ENCODE measurements at regions not wholly inside any gene's neighbourhood (a gene's known extent, or its start where the extent isn't known, plus 50 kb on each side); places are given as distances from the start of the nearest gene placed in this dataset.

DNA sequence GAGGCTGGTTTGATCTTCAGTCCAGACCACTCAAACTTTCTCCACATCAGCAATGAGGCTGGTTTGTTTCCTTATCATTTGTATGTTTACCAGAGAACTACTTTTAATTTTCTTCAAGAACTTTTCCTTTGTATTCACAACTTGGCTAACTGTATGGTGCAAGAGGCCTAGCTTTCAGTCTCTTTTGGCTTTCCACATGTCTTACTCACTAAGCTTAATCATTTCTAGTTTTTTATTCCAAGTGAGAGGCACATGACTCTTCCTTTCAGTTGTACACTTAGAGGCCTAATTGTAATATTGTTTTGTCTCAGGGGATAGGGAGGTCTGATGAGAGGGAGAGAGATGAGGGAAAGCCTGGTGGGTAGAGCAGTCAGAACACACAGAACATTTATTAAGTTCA, 554.0 kb upstream of the ARRDC3 start:
- intact Hi-C loops (cut with micrococcal nuclease; ENCODE audit: unreplicated experiment): no loop called here
- no TSS peak for BruUV-seq (replicated peaks)

DNA sequence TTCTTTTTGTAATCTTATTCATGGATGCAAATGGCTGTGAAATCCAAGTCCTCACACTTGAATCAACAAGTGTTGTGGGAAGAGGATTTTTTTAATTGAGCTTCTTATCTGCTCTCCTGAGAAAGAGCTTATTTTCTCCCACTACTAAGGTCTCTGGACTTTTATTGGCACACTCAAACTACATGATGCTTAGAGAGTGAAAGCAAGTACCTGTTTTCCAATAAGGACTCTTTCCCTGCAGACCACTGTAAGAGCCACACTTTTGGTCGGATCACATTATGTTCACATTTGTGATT, 546.4 kb upstream of the ARRDC3 start:
- H4K20me1 ChIP-seq (ENCODE audit: insufficient read depth, low read length): no peaks in the 10 kb centered on the region
- TF ChIP-seq, protein P1, sequence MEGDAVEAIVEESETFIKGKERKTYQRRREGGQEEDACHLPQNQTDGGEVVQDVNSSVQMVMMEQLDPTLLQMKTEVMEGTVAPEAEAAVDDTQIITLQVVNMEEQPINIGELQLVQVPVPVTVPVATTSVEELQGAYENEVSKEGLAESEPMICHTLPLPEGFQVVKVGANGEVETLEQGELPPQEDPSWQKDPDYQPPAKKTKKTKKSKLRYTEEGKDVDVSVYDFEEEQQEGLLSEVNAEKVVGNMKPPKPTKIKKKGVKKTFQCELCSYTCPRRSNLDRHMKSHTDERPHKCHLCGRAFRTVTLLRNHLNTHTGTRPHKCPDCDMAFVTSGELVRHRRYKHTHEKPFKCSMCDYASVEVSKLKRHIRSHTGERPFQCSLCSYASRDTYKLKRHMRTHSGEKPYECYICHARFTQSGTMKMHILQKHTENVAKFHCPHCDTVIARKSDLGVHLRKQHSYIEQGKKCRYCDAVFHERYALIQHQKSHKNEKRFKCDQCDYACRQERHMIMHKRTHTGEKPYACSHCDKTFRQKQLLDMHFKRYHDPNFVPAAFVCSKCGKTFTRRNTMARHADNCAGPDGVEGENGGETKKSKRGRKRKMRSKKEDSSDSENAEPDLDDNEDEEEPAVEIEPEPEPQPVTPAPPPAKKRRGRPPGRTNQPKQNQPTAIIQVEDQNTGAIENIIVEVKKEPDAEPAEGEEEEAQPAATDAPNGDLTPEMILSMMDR (conservative IDR thresholded peaks at IDR 0.05; ENCODE audit: low read length): no peak
- TF ChIP-seq EZH2phosphoT487 (IDR thresholded peaks at IDR 0.05; ENCODE audit: borderline replicate concordance, low read depth, low read length): no peak
- H3K4me3 ChIP-seq (ENCODE audit: low read depth, low read length, poor library complexity, severe bottlenecking): no peak overlapping the region
- no peak overlapping the region for H3K4me2 ChIP-seq (ENCODE audit: low read length)
- no peaks in the 10 kb centered on the region for H3K9me3 ChIP-seq (ENCODE audit: low read length)
- no TSS peak for BruUV-seq (replicated peaks)
- H3K27ac ChIP-seq (ENCODE audit: low read depth, low read length, poor library complexity, severe bottlenecking): no peak overlapping the region
- POLR2A ChIA-PET: no interaction called here
- intact Hi-C loops (cut with micrococcal nuclease; ENCODE audit: unreplicated experiment): no loop called here
- no peaks in the 10 kb centered on the region for H3K9me2 ChIP-seq (ENCODE audit: insufficient read depth, low read length)
- CTCF ChIA-PET (ENCODE audit: unreplicated experiment): no interaction called here
- DNase-seq (ENCODE audit: low spot score): no peak
- no peak overlapping the region for H2AFZ ChIP-seq (ENCODE audit: low read length)
- H3K79me2 ChIP-seq (ENCODE audit: insufficient read depth, low read depth, low read length): no peaks in the 10 kb centered on the region
- no peaks in the 10 kb centered on the region for H3K4me1 ChIP-seq (ENCODE audit: insufficient read depth, low read length, poor library complexity, severe bottlenecking)
- H3K36me3 ChIP-seq (ENCODE audit: insufficient read depth, low read length): no peaks in the 10 kb centered on the region

More for the DNA sequence above, 554.0 kb upstream of the ARRDC3 start:
- no peaks in the 10 kb centered on the region for H3K9me2 ChIP-seq (ENCODE audit: insufficient read depth, low read length)
- CTCF ChIA-PET (ENCODE audit: unreplicated experiment): no interaction called here
- H3K36me3 ChIP-seq (ENCODE audit: insufficient read depth, low read length): no peaks in the 10 kb centered on the region
- no peaks in the 10 kb centered on the region for H4K20me1 ChIP-seq (ENCODE audit: insufficient read depth, low read length)
- no peaks in the 10 kb centered on the region for H3K9me3 ChIP-seq (ENCODE audit: low read length)
- no peak for DNase-seq (ENCODE audit: low spot score)
- no peak overlapping the region for H2AFZ ChIP-seq (ENCODE audit: low read length)
- no peak overlapping the region for H3K4me2 ChIP-seq (ENCODE audit: low read length)
- H3K4me1 ChIP-seq (ENCODE audit: insufficient read depth, low read length, poor library complexity, severe bottlenecking): no peaks in the 10 kb centered on the region
- POLR2A ChIA-PET: interaction anchor here (0.6 kb wide), 1 partner anchor 31 kb away, joined by 3 read pairs; no protein-coding TSS in a partner anchor
- H3K27ac ChIP-seq (ENCODE audit: low read depth, low read length, poor library complexity, severe bottlenecking): no peak overlapping the region
- TF ChIP-seq EZH2phosphoT487 (IDR thresholded peaks at IDR 0.05; ENCODE audit: borderline replicate concordance, low read depth, low read length): no peak
- TF ChIP-seq, protein P1 (conservative IDR thresholded peaks at IDR 0.05; ENCODE audit: low read length): no peak
- H3K79me2 ChIP-seq (ENCODE audit: insufficient read depth, low read depth, low read length): no peaks in the 10 kb centered on the region
- no peak overlapping the region for H3K4me3 ChIP-seq (ENCODE audit: low read depth, low read length, poor library complexity, severe bottlenecking)

DNA sequence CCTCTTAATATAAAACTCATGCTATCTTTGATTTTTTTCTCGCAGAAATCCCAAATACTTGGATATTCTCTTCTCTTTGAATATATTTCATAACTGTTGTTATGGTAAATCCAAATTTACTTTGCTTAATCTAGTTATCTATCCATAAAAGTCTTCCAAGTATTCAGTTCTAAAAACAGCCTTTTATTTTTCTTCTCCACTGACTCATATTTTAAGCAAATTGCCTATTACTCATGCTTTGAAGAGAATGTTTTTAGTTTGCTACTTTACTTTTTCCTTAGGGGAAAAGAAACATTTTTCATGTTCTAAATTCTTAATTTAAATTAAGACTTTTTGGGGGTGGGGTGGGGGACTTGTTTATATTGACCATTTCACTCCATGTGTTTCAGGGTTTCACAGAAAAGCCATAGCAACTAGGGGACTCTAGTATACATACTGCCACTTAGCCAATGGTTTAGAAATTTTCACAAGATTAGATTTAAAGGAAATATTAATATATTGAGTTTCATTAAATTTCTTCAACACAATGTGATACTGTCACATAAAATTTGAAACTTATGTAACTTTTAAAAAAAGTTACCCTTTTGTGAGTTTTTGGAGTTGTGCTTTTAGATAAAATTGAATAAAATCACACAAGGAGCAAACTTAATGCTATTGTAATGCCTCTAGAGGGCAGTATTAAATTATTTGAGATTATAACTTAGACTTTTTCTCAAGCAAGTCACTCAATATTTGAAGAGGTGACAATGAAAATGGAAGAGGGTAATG, 545.8 kb upstream of the ARRDC3 start:
- no peaks in the 10 kb centered on the region for H3K4me1 ChIP-seq (ENCODE audit: insufficient read depth, low read length, poor library complexity, severe bottlenecking)
- no peaks in the 10 kb centered on the region for H3K9me2 ChIP-seq (ENCODE audit: insufficient read depth, low read length)
- no peaks in the 10 kb centered on the region for H3K9me3 ChIP-seq (ENCODE audit: low read length)
- H2AFZ ChIP-seq (ENCODE audit: low read length): no peak overlapping the region
- DNase-seq (ENCODE audit: low spot score): peak; percentile 31
- intact Hi-C loops (cut with micrococcal nuclease; ENCODE audit: unreplicated experiment): no loop called here
- BruUV-seq (replicated peaks): no TSS peak
- no peak overlapping the region for H3K4me2 ChIP-seq (ENCODE audit: low read length)
- H3K36me3 ChIP-seq (ENCODE audit: insufficient read depth, low read length): no peaks in the 10 kb centered on the region
- POLR2A ChIA-PET: no interaction called here
- no peak overlapping the region for H3K27ac ChIP-seq (ENCODE audit: low read depth, low read length, poor library complexity, severe bottlenecking)
- H3K79me2 ChIP-seq (ENCODE audit: insufficient read depth, low read depth, low read length): no peaks in the 10 kb centered on the region
- no peaks in the 10 kb centered on the region for H4K20me1 ChIP-seq (ENCODE audit: insufficient read depth, low read length)
- TF ChIP-seq EZH2phosphoT487 (IDR thresholded peaks at IDR 0.05; ENCODE audit: borderline replicate concordance, low read depth, low read length): no peak
- TF ChIP-seq, protein P1 (conservative IDR thresholded peaks at IDR 0.05; ENCODE audit: low read length): peak; percentile 86
- CTCF ChIA-PET (ENCODE audit: unreplicated experiment): no interaction called here
- no peak overlapping the region for H3K4me3 ChIP-seq (ENCODE audit: low read depth, low read length, poor library complexity, severe bottlenecking)

All from OCI-LY7 (cell line).